ENCODE measurements at regions not wholly inside any gene's neighbourhood (a gene's known extent, or its start where the extent isn't known, plus 50 kb on each side); places are given as distances from the start of the nearest gene placed in this dataset.
A peak's percentile ranks its signal among the peaks of the same experiment; 100 is the strongest.

DNA sequence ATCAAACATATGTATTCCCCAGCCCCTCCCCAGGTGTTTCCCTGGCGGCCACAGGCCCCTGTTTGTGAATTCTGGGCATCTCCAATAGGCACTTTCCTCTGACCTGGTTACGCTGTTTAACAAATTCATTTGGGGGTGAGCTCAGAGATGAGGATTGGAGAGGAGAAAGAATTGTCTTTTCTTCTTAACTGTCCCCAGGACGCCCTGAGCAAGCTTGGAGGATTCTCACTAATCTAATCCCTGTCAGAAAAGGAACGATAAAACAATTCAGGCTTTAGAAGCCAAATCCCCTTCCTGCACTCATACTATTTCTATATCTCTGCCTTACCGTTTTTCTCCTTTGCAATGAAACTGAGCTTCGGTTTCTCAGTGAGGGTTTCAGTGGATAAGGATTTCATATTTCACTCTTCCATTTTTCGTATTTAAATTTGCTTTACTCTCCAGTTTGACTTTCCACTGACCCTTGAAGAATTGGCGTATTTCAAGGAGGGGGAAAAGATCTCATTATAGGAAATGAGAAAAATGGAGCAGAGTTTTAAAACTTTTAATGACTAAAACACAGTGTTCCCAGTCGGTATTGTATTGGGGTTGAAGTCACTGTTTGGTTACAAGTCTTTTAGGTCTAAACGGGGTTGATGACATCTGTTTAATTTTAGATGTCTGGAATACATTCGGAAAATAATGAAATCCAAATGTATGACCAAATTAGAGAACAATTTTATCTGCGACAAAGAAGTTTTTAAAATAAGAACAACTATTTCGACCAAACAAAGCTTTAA lies 180.1 kb downstream of the MACROH2A1 start:
- DNase-seq (ENCODE audit: low read depth) = no peak

DNA sequence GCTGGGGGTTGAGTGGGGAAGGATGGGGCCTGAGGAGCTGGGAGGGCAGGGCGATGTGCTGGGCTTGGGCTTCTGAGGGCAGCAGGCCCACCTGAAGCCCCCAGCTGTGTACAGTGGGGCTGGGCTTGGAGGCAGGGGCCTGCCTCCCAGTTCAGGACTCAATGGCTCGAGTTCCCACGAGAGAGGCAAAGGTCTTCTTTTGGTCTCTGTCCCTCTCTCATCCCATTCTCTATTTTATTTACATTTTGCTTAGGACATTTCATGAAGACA lies 180.6 kb downstream of the MACROH2A1 start:
- no peak for DNase-seq (ENCODE audit: low read depth)

DNA sequence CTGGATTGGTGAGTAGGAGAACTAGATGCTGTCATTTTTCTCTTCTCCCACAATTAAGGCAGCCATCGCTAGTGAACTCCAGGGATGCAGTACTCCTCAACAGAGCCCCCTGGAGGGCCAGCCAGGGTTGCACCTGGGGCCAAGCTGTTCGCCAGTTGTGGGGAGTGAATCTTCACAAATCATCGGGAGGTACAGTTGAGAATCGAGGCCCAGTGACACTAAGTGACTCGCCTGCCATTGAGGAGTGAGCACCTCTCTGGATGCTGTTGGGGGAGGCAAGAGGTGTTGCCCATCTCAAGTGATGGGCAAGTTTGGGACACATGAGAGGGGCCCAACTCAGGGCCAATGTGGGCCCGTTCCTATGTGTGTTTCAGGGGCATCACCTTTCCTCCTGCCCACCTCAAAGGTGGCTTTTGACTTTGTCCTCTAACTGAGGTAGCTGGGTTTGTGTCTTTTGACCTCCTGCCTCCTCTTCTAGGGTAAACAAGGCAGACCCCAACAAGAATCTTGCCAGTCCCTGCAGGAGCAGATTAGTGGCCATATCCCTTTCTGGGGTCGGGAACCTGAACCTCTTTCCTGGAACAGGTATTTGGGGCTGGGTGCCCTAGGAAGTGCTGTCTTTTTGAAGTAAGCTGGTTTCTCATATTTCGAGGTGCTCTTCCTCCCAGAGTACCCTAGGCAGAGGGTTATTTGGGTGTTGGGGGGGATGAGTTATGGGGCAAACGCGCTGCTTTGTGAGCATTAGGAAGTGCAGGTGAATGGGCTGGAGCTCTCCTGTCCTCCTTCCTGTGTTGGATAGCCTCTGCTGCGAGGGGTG lies 181.2 kb downstream of the MACROH2A1 start:
- no peak for DNase-seq (ENCODE audit: low read depth)

DNA sequence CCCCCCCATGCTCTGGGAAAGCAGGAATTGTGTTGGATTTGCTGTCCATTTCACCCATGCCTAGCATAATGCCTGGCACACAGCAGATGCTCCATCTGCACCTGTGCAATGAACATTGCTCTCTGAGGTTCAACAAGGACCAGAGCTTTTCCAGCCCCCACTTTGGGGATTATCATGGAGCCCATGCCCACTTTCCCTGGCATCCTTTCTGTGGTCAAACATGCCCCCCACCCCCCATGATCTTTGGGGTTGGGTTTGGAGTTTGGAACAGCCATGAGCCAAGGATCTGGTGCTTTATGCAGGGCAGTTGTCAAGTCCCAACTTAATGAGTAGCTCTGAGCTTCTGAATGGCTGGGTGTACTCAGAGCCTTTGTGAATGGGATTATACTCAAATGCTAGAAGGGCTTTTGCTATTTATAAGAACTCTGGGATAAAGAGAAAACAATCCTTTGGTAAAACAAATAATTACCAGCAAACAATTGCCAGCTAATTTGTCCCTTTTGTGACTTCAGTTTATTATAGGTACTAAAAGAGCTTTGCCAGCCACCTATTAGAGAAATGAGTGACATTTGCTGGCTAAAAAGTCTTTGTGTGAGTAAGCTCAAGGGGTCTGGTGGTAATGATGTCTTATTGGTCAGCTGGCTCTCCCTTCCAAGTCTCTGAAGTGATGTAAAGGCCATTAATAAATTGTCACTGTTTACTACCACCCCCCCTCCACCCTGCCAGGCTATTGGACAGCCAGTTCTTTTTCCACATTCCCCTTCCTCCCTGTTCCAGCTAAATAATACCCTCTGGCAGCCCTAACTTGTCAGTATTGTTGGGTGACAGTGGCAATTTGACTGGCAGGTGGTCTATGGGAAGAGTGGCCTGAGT lies 182.3 kb downstream of the MACROH2A1 start:
- DNase-seq (ENCODE audit: low read depth) = no peak

DNA sequence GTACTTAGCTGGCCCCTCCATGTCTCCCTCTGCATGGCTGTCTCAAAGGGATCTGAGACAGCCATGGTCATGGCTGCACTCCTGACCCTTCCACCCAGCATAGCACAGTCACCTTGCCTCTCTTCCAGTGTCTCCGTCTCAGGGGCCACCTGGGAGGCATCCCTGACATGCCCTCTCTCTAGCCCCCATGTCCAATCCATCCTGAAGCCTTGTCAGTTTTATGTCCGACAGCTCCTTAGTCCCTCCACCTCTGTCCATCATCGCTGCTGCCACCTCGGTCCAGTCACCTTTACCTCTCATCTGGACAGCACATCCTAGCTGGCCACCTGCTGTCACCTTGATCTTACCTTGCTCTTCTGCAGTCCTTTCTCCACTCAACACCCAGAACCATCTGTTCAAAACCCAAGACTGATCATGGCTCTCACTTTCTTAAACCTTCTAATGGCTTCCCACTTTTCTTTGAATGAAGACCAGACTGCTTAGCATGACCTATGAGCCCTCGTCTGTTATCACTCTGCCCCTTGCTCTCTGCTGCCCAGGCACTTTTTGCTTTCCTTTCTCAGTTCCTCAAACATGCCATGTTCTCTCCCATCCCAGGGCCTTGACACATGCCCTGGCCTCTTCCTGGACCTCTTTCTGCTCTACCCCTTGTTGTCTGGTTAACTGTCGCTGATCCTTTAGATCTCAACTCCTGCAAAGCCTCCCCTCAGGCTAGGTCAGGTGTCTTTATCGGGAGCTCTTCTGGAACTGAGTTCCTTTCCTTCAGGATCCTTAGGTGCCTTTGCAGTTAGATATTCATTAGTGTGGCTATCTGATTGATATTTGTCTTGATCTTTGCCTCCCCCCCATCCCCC lies 181.8 kb upstream of the PITX1 start:
- DNase-seq (ENCODE audit: low read depth) = no peak

DNA sequence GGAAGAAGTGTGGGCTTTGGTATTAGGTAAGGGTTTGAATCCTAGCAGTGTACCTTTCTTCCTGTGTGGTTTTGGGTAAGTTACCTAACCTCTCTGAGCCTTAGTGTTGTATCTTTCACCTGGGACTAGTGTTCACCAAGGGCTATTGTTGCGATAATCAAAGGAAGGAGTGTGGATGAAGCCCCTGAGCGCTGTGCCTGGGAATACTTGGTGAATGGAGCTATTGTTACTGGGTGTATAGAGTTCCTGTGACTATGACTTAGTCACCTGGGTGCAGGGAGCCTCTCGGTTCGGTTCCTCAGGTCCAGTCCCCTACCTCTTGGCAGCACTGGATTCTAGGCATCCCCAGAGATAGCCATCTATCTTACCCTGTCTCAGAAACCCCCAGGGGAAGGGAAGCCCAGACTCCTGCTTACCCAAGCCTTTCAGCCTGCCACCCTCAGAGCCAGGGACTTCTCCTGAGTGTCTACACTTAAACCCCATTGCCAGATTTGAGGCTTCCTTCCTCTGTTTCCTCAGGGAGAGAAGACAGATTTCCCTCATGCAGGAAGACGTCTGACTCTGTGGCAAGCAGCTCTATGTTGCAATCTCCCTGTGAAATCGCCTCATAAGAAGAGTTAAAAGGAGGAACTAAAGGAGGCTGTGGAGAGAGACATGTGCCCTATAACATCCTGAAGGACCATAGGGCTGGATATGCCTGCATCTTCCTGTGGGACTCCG lies 181.0 kb upstream of the PITX1 start:
- peak; percentile 62 for DNase-seq (ENCODE audit: low read depth)

DNA sequence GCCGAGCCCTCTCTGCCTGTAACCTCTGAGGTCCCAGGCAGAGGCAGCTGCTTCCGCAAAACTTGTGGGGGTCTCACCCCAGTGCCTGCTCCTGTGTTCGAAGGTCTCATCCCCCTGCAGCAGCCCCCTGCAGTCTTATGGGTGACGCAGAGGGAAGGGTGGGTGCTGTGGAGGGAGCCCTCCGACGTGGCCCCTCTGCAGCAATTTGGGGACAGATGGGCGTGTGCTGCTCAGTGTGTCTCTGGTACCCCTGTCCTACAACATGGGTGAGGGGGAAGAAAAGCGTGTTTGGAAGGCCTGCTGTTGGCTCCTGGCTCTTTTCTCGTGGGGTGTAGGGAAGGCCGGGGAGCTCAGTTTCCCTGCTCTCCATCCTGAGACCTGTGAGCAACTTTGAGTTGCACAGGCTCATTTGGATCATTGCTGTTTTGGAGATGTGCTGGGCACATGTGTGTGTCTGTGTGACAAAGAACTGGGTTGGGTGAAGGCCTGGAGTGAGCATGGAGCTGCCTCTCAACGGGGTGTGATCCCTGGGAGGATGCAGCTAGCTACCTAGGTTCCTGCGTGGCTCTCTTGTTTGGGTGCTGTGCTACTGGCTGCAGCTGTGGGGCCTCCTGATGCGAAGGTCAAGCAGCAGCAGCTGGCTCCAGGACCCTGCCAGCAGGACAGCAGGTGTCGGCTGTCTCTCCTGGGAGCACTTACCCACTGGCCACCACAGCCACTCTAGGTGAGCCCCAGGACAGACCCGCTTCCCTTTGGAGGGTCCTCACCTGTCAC lies 179.6 kb upstream of the PITX1 start:
- no peak for DNase-seq (ENCODE audit: low read depth)

DNA sequence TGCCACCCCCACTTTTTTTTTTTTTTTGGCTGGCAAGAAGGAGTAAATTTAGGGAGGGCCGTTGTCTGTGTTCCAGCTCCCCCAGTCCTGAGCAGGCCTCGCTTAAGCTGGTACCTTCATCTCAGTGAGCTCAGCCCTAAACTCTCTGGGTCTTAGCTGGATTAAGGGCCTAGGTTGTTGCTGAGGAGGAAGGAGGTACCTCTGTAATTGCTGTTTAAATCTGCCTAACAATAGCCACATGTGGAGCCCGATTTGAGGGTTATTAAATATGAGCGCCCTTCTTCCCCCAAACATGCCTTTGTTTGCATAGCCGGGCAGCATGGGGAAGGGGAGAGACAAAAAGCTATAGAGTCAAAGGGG lies 179.0 kb upstream of the PITX1 start:
- no peak for DNase-seq (ENCODE audit: low read depth)

DNA sequence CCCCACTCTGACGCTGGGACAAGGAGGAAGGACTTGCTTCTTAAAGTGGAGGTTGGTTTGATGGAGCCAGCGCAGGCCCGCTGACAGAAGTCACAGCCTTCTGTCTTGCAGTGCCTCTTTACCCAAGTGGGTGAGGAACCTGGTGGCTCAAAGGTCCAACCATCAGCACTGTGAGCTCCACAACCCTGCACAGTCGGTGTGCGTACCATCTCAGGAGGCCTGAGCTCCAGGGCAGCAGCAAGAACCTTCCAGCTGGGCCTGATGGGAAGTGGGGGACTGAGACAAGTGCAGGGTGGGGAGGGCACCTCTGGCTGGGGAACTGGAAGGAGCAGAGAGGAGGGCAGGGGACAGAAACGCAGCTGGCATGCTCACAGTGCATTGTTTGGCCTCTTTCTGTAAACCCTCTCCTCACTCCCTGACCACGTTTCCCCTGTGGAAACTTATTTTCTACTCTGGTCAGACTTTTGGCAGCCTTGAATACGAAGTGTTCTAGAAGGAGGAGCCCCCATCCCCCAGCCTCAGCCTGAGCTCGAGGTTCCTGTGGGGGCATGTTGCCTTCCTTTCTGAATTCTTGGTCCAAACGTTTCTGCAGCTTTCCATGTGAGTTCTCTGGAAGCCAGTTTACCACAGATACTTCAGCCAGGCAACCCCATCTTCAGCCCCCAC lies 178.5 kb upstream of the PITX1 start:
- no peak for DNase-seq (ENCODE audit: low read depth)

DNA sequence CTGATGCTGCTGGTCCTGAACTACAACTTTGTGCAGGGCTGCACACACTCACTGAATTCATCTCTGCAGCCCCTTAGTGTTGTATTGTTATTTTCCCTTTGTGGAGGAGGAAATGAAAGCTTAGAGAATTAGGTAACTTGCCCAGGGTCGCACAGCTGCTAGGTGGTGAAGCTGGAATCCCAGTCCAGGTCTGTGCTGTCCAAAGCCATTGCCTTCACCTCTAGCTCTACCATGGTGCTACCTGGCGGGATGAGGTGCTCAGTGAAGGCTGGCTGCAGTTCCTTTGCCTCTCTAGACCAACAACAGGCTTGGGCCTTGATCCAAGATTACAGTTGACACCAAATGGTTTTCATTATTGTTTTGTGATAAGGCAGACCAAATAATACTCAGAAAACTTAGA lies 177.8 kb upstream of the PITX1 start:
- no peak for DNase-seq (ENCODE audit: low read depth)

DNA sequence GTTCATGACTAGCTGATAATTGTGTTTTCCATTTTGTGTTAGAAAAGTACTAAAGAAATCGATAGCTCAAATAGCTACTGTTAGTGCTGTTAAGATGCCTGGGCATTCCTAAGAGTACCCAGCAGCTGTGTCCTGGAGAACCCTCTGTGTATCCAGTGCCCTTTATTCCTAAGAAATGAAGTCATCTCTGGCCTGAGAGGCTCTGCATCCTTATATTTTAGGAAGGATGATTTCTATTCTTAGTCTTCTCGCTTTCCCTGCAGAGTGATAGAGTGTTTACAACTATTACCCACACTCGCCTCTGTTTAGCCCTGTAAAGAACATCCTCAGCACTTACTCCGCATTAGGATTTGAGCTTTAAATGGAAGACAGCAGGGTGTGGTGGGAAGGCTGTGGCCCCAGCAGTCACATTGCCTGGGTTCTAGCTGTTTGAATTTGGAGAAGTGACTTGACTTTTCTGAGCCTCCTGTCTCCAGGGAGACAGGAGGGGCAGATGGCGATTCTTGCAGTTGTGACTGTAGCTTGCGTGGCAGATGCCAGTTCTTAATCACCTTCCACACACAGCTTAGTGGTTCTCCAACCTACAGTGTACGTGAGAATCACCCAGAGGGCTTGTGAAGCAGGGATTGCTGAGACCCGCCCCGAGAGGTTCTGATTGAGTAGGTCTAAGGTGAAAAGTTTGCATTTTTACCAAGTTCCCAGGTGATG lies 177.2 kb upstream of the PITX1 start:
- DNase-seq (ENCODE audit: low read depth) = no peak

DNA sequence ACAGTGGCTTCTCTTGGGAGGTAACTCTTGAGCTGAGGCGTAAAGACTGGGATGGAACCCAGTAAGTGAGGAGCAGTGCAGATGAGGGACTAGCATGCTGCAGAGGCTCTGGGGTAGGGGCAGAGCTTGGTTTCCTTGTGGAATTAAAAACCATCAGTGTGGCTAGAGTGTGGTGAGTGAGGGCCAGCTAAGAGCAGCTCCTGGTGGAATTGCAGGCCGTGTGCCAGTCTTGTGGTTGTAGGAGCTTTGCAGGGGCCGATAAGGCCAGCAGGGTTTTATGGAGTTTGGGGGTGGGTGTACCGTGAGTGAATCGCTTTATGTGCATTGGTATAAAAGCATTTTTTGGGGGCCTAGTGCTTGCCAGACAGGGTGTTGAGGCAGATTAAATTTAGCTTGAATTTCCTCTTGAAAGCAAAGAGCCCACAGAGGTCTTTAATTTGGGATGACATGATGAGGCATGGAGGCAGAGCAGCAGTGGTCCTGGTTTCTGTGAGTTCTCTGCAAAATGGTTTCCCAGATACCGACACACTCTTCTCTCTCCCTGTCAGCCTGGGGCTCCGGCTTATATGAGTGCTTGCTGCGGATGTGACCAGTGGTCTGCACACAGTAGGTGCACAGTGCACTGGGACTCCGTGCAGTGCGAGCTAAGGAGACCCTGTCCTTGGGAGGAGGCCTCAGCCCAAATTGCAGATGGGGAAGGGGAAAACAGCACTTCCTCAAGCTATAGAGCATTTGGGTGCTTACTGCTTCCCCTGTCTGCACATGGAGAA lies 176.4 kb upstream of the PITX1 start:
- peak; percentile 22 for DNase-seq (ENCODE audit: low read depth)

DNA sequence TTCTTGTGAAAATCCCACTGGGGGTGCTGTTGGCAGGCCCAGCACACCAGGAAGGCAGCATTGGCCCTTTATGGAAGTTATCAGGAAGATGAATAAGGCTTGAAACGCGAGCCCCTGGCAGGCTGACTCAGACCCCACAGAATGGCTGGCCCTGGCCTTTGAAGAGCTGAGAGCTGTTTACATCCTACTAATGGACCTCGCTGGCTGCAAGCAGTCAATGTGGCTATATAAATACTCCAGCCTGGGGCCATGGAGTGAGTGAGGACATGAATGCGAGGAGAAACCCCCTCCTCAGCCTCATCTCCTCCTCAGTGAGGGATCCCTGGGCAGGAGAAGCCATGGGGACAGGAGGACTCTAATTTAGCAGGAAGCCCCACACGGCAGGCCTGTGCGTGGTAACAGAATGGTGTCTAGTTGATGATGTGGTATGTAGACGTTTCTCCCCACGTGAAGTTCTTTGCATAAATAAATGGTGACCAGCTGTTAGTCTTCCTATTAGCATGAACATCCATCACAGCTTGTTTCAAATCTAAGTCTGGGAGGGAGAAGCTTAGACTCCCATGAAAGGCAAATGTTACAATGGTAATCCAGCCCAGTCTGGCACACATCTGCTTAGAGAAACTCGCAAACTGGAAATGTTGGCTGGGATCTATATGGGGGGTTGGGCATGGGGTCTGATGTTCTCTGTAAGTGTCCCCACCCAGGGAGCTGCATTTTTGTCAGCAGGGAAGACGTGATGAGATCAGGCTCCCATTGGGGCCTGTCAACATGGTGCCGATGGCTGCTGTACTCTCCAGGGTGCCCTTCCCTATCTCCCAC lies 175.1 kb upstream of the PITX1 start:
- peak; percentile 96 for DNase-seq (ENCODE audit: low read depth)

DNA sequence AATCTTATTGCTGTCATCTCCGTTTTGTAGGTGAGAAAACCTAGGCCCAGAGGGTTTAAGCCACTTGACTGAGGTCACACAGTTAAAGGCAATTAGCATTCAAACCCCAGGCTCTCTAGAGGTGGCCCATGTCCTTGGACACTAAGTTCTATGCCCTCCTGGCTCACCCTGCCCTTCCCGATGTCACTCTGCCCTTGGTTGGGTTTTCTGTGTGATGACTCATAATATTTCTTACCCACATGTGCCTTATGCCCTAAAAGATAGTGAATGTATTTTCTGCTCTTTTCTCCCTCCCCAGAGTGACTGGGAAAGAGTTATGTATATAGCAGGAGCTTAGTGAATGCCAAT lies 174.5 kb upstream of the PITX1 start:
- DNase-seq (ENCODE audit: low read depth) = no peak

DNA sequence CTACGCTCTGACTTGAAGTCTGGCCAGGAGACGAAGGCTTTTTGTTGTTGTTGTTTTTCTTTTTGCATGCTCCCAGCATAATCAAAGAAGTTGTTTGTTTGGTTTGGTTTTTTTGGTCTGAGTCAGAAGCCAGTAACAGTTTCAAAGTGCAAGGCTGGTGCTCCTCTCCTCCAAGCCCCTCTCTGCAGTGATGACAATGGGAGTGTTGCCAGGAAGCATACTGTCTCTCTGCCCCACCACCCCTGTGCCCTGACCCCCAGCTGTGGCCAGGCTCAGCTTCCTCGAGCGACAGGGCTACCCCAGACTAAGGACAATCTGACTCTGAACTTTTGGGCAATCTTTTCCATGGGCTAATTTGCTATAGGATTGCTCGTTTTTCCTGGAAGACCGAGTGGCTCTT lies 173.8 kb upstream of the PITX1 start:
- no peak for DNase-seq (ENCODE audit: low read depth)

DNA sequence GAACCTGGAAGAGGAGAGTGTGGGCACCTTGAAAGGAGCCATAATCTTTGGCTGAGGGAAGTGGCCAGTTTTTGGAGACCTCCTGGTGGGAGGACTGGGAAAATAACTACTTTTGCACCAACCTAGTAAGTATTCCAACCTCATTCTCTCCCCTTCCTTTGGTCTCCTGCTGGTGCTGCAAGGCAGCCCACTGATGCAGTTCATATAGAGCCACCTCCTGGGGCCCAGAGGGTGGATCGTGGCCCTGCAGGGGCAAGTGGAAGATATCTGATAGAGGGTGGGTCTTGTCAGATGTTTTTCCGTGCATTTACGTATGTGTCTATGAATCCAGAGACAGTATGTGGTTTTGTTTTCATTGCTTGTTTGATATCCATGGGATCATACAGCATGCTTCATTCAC lies 172.8 kb upstream of the PITX1 start:
- no peak for DNase-seq (ENCODE audit: low read depth)

DNA sequence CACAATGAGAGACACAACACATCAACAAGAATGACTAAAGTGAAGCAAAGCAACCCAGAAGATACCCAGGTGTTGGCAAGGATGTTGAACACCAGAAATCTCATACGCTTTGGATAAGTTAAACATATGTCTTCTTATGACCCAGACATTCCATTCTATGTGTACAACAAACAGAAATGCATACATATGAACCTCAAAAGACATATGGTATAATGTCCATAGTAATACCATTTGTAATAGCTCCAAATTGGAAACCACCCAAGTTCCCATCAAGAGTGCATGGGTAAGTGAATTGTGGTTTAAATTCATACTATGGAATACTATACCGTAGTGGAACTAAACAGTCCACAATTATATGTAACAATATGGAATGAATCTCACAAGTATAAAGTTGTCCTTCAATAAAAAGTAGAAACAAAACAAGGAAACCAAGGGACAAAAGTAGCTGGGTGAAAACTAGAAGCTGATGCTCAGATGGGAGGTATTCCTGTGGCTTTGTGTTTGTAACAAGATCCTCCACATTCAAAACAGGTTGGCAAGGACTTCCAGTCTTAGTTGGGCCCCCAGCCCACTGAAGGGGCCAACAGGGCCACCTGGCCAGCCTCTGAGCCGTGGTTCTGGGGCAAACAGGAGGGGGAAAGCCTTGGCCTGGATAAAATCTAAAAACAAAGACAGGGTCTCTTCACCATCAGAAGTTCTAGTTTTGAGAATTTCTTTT lies 171.8 kb upstream of the PITX1 start:
- peak; percentile 33 for DNase-seq (ENCODE audit: low read depth)
